ENCODE measurements at regions not wholly inside any gene's neighbourhood (a gene's known extent, or its start where the extent isn't known, plus 50 kb on each side); places are given as distances from the start of the nearest gene placed in this dataset.

DNA sequence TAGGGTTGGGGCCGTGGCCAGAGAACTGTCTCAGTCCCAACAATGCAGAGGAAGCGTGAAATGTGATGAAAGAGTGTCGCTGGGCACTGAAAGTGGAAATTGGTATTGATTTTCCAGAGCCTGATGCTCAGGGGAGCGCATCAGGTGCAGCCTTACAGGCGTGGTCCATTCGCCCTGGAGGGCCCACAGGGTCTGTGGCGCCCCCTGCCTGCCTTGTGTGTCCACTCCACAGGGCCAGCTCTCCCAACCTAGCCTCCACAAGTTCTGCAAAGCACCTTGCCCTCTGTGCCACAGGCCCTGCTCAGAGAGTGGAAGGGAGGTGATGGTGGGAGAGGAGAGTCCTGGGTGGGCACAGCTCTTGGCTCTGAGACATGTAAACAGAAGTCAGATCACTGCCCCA, 54.9 kb upstream of the LMO1 start:
- TF ChIP-seq TAF1 (IDR thresholded peaks at IDR 0.05; ENCODE audit: borderline replicate concordance, insufficient read depth, low read length) = no peak
- no peak for TF ChIP-seq POLR2AphosphoS5 (IDR thresholded peaks at IDR 0.05; ENCODE audit: low read depth, low read length)
- no peak for TF ChIP-seq FOXP2 (optimal IDR thresholded peaks at IDR 0.05; ENCODE audit: borderline replicate concordance, extremely low read depth, extremely low read length, insufficient read depth)
- TF ChIP-seq, protein P1, sequence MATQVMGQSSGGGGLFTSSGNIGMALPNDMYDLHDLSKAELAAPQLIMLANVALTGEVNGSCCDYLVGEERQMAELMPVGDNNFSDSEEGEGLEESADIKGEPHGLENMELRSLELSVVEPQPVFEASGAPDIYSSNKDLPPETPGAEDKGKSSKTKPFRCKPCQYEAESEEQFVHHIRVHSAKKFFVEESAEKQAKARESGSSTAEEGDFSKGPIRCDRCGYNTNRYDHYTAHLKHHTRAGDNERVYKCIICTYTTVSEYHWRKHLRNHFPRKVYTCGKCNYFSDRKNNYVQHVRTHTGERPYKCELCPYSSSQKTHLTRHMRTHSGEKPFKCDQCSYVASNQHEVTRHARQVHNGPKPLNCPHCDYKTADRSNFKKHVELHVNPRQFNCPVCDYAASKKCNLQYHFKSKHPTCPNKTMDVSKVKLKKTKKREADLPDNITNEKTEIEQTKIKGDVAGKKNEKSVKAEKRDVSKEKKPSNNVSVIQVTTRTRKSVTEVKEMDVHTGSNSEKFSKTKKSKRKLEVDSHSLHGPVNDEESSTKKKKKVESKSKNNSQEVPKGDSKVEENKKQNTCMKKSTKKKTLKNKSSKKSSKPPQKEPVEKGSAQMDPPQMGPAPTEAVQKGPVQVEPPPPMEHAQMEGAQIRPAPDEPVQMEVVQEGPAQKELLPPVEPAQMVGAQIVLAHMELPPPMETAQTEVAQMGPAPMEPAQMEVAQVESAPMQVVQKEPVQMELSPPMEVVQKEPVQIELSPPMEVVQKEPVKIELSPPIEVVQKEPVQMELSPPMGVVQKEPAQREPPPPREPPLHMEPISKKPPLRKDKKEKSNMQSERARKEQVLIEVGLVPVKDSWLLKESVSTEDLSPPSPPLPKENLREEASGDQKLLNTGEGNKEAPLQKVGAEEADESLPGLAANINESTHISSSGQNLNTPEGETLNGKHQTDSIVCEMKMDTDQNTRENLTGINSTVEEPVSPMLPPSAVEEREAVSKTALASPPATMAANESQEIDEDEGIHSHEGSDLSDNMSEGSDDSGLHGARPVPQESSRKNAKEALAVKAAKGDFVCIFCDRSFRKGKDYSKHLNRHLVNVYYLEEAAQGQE (IDR thresholded peaks at IDR 0.05; ENCODE audit: insufficient read depth in 1 of 2, low read depth in 2 of 2, low read length in 2 of 2) = no peak
- TF ChIP-seq SIN3A (IDR thresholded peaks at IDR 0.05; ENCODE audit: borderline replicate concordance, insufficient read depth, low read length) = no peak

GRCh38 chr11:8317159-8317558, 53.5 kb upstream of the LMO1 start:
- TF ChIP-seq POLR2AphosphoS5 (IDR thresholded peaks at IDR 0.05; ENCODE audit: low read depth, low read length) (no peak), TAF1 (IDR thresholded peaks at IDR 0.05; ENCODE audit: borderline replicate concordance, insufficient read depth, low read length) (no peak), FOXP2 (optimal IDR thresholded peaks at IDR 0.05; ENCODE audit: borderline replicate concordance, extremely low read depth, extremely low read length, insufficient read depth) (no peak), SIN3A (IDR thresholded peaks at IDR 0.05; ENCODE audit: borderline replicate concordance, insufficient read depth, low read length) (no peak)
- TF ChIP-seq, protein P1 (IDR thresholded peaks at IDR 0.05; ENCODE audit: insufficient read depth in 1 of 2, low read depth in 2 of 2, low read length in 2 of 2) = no peak

DNA sequence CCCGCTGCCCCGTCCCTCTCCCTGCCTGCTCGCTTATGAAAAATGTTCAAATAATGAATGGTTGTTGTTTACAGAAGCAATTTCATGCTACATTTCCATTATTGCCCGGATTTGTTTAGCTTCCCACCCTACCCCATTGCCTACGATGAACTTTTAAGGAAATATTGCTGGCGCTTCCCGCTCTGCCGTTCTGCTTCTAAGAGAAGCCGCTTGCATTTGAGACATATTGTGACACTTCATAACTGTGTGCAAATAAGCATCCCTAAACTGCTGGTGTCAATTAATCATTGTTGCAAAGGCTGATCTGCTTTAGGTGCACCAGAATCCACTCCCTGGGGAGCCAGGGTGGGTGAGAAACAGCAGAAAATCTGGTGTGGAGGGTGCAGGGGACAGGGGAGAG, 52.3 kb upstream of the LMO1 start:
- TF ChIP-seq, protein P1 (IDR thresholded peaks at IDR 0.05; ENCODE audit: insufficient read depth in 1 of 2, low read depth in 2 of 2, low read length in 2 of 2) = no peak
- TF ChIP-seq FOXP2 (optimal IDR thresholded peaks at IDR 0.05; ENCODE audit: borderline replicate concordance, extremely low read depth, extremely low read length, insufficient read depth) (no peak), TAF1 (IDR thresholded peaks at IDR 0.05; ENCODE audit: borderline replicate concordance, insufficient read depth, low read length) (no peak), POLR2AphosphoS5 (IDR thresholded peaks at IDR 0.05; ENCODE audit: low read depth, low read length) (no peak), SIN3A (IDR thresholded peaks at IDR 0.05; ENCODE audit: borderline replicate concordance, insufficient read depth, low read length) (no peak)

GRCh38 chr11:8315463-8315862, 51.8 kb upstream of the LMO1 start:
- TF ChIP-seq POLR2AphosphoS5 (IDR thresholded peaks at IDR 0.05; ENCODE audit: low read depth, low read length) = no peak
- no peak for TF ChIP-seq TAF1 (IDR thresholded peaks at IDR 0.05; ENCODE audit: borderline replicate concordance, insufficient read depth, low read length)
- TF ChIP-seq, protein P1 (IDR thresholded peaks at IDR 0.05; ENCODE audit: insufficient read depth in 1 of 2, low read depth in 2 of 2, low read length in 2 of 2) = no peak
- TF ChIP-seq FOXP2 (optimal IDR thresholded peaks at IDR 0.05; ENCODE audit: borderline replicate concordance, extremely low read depth, extremely low read length, insufficient read depth) = no peak
- TF ChIP-seq SIN3A (IDR thresholded peaks at IDR 0.05; ENCODE audit: borderline replicate concordance, insufficient read depth, low read length) = no peak

- TF ChIP-seq FOXP2 (optimal IDR thresholded peaks at IDR 0.05; ENCODE audit: borderline replicate concordance, extremely low read depth, extremely low read length, insufficient read depth) (no peak), TAF1 (IDR thresholded peaks at IDR 0.05; ENCODE audit: borderline replicate concordance, insufficient read depth, low read length) (no peak), SIN3A (IDR thresholded peaks at IDR 0.05; ENCODE audit: borderline replicate concordance, insufficient read depth, low read length) (no peak), POLR2AphosphoS5 (IDR thresholded peaks at IDR 0.05; ENCODE audit: low read depth, low read length) (no peak)
- TF ChIP-seq, protein P1 (IDR thresholded peaks at IDR 0.05; ENCODE audit: insufficient read depth in 1 of 2, low read depth in 2 of 2, low read length in 2 of 2) = no peak
Observed at GRCh38 chr11:8314916-8315315, 51.2 kb upstream of the LMO1 start.
